Stimulated activated memory B cell treated with anti-CD40 and anti-IgM and Interleukin-4, amounts not matched to agents 10 μg/mL and 1 μg/mL and 100 μg/mL, for 72 hours (primary cell): ENCODE measurements at regions not wholly inside any gene's neighbourhood (a gene's known extent, or its start where the extent isn't known, plus 50 kb on each side); places are given as distances from the start of the nearest gene placed in this dataset.

Experiments
- ATAC-seq: fragments of 150-1000 bp; cut with Tn5 transposase; 2 replicates; pipeline ENCODE4 v1.10.0; 2021
- H3K27ac Mint-ChIP-seq: one replicate; pipeline ENCODE4 v1.8.0; 2022; ENCODE audit warnings: mild to moderate bottlenecking, mixed read lengths
- H3K27me3 Mint-ChIP-seq: one replicate; pipeline ENCODE4 v1.8.0; 2022; ENCODE audit warnings: mixed read lengths
- H3K36me3 Mint-ChIP-seq: one replicate; pipeline ENCODE4 v1.8.0; 2022; ENCODE audit warnings: mixed read lengths
- H3K4me1 Mint-ChIP-seq: one replicate; pipeline ENCODE4 v1.8.0; 2022; ENCODE audit warnings: mixed read lengths
- H3K4me3 Mint-ChIP-seq: one replicate; pipeline ENCODE4 v1.8.0; 2022; ENCODE audit warnings: mild to moderate bottlenecking, moderate library complexity, mixed read lengths
- H3K9me3 Mint-ChIP-seq: one replicate; pipeline ENCODE4 v1.8.0; 2022; ENCODE audit warnings: mixed read lengths

GRCh38 chr21:38721958-38722357, 83.8 kb upstream of the ETS2 start:
- Mint-ChIP-seq H3K27me3 (peaks cover 11% of the 10 kb centered on the region), H3K36me3 (no peaks in the 10 kb centered on the region), H3K4me3 (no peak overlapping the region), H3K27ac (no peak overlapping the region), H3K4me1 (no peaks in the 10 kb centered on the region), H3K9me3 (peaks cover 14% of the 10 kb centered on the region)
- ATAC-seq, result no peak

GRCh38 chr21:38725196-38726157, 80.3 kb upstream of the ETS2 start:
- no peaks in the 10 kb centered on the region for H3K4me1 Mint-ChIP-seq
- no peak overlapping the region for H3K27ac Mint-ChIP-seq
- no peak for ATAC-seq
- H3K27me3 Mint-ChIP-seq, result peaks cover 11% of the 10 kb centered on the region
- H3K9me3 Mint-ChIP-seq, result peaks cover 17% of the 10 kb centered on the region
- H3K36me3 Mint-ChIP-seq, result no peaks in the 10 kb centered on the region
- no peak overlapping the region for H3K4me3 Mint-ChIP-seq

GRCh38 chr21:38726482-38726881, 79.2 kb upstream of the ETS2 start:
- Mint-ChIP-seq H3K4me3 (no peak overlapping the region), H3K27ac (no peak overlapping the region), H3K27me3 (peaks cover 11% of the 10 kb centered on the region), H3K9me3 (peaks cover 17% of the 10 kb centered on the region), H3K4me1 (no peaks in the 10 kb centered on the region), H3K36me3 (no peaks in the 10 kb centered on the region)
- no peak for ATAC-seq

- Mint-ChIP-seq H3K36me3 (no peaks in the 10 kb centered on the region), H3K27ac (no peak overlapping the region), H3K4me1 (peaks cover 6% of the 10 kb centered on the region), H3K27me3 (peaks cover 16% of the 10 kb centered on the region), H3K9me3 (peaks cover 17% of the 10 kb centered on the region), H3K4me3 (no peak overlapping the region)
- ATAC-seq, result no peak
Measured at GRCh38 chr21:38729291-38729690, 76.4 kb upstream of the ETS2 start.

- H3K27me3 Mint-ChIP-seq, result peaks cover 20% of the 10 kb centered on the region
- peaks cover 12% of the 10 kb centered on the region for H3K9me3 Mint-ChIP-seq
- H3K27ac Mint-ChIP-seq, result no peak overlapping the region
- no peak for ATAC-seq
- H3K4me1 Mint-ChIP-seq, result peaks cover 9% of the 10 kb centered on the region
- H3K36me3 Mint-ChIP-seq, result no peaks in the 10 kb centered on the region
- H3K4me3 Mint-ChIP-seq, result no peak overlapping the region
Measured at GRCh38 chr21:38729754-38730379, 75.9 kb upstream of the ETS2 start.

GRCh38 chr21:38733972-38734546, 71.7 kb upstream of the ETS2 start:
- Mint-ChIP-seq H3K4me1 (peaks cover 9% of the 10 kb centered on the region), H3K9me3 (no peaks in the 10 kb centered on the region), H3K4me3 (peak overlapping the region; percentile 47), H3K36me3 (no peaks in the 10 kb centered on the region), H3K27ac (no peak overlapping the region), H3K27me3 (peaks cover 35% of the 10 kb centered on the region)
- ATAC-seq, result peak; percentile 48

GRCh38 chr21:38734646-38735365, 70.9 kb upstream of the ETS2 start:
- no peak for ATAC-seq
- no peaks in the 10 kb centered on the region for H3K9me3 Mint-ChIP-seq
- H3K4me1 Mint-ChIP-seq, result peaks cover 9% of the 10 kb centered on the region
- no peak overlapping the region for H3K27ac Mint-ChIP-seq
- H3K27me3 Mint-ChIP-seq, result peaks cover 35% of the 10 kb centered on the region
- no peak overlapping the region for H3K4me3 Mint-ChIP-seq
- no peaks in the 10 kb centered on the region for H3K36me3 Mint-ChIP-seq

GRCh38 chr21:38735626-38736206, 70.0 kb upstream of the ETS2 start:
- Mint-ChIP-seq H3K4me1 (peaks cover 9% of the 10 kb centered on the region), H3K27ac (no peak overlapping the region), H3K36me3 (no peaks in the 10 kb centered on the region), H3K27me3 (peaks cover 35% of the 10 kb centered on the region), H3K4me3 (no peak overlapping the region), H3K9me3 (no peaks in the 10 kb centered on the region)
- no peak for ATAC-seq

GRCh38 chr21:38740090-38740489, 65.6 kb upstream of the ETS2 start:
- peaks cover 24% of the 10 kb centered on the region for H3K27me3 Mint-ChIP-seq
- no peaks in the 10 kb centered on the region for H3K9me3 Mint-ChIP-seq
- ATAC-seq, result no peak
- H3K27ac Mint-ChIP-seq, result no peak overlapping the region
- H3K36me3 Mint-ChIP-seq, result no peaks in the 10 kb centered on the region
- H3K4me3 Mint-ChIP-seq, result no peak overlapping the region
- H3K4me1 Mint-ChIP-seq, result peaks cover 7% of the 10 kb centered on the region

GRCh38 chr21:38741092-38741949, 64.4 kb upstream of the ETS2 start:
- H3K36me3 Mint-ChIP-seq, result no peaks in the 10 kb centered on the region
- peaks cover 12% of the 10 kb centered on the region for H3K27me3 Mint-ChIP-seq
- H3K4me1 Mint-ChIP-seq, result peaks cover 7% of the 10 kb centered on the region
- no peak overlapping the region for H3K4me3 Mint-ChIP-seq
- no peak for ATAC-seq
- no peak overlapping the region for H3K27ac Mint-ChIP-seq
- H3K9me3 Mint-ChIP-seq, result no peaks in the 10 kb centered on the region

GRCh38 chr21:38741950-38742256, 63.8 kb upstream of the ETS2 start:
- peaks cover 16% of the 10 kb centered on the region for H3K27me3 Mint-ChIP-seq
- H3K4me1 Mint-ChIP-seq, result peaks cover 7% of the 10 kb centered on the region
- no peak for ATAC-seq
- H3K9me3 Mint-ChIP-seq, result peaks cover 3% of the 10 kb centered on the region
- no peak overlapping the region for H3K27ac Mint-ChIP-seq
- H3K4me3 Mint-ChIP-seq, result no peak overlapping the region
- H3K36me3 Mint-ChIP-seq, result no peaks in the 10 kb centered on the region

GRCh38 chr21:38742580-38743260, 63.0 kb upstream of the ETS2 start:
- peaks cover 25% of the 10 kb centered on the region for H3K27me3 Mint-ChIP-seq
- H3K36me3 Mint-ChIP-seq, result no peaks in the 10 kb centered on the region
- H3K4me3 Mint-ChIP-seq, result no peak overlapping the region
- no peak overlapping the region for H3K27ac Mint-ChIP-seq
- H3K4me1 Mint-ChIP-seq, result peaks cover 7% of the 10 kb centered on the region
- peaks cover 3% of the 10 kb centered on the region for H3K9me3 Mint-ChIP-seq
- ATAC-seq, result no peak

GRCh38 chr21:38743772-38744529, 61.8 kb upstream of the ETS2 start:
- Mint-ChIP-seq H3K36me3 (no peaks in the 10 kb centered on the region), H3K9me3 (peaks cover 3% of the 10 kb centered on the region), H3K4me1 (peaks cover 7% of the 10 kb centered on the region), H3K27ac (no peak overlapping the region), H3K4me3 (no peak overlapping the region), H3K27me3 (peaks cover 34% of the 10 kb centered on the region)
- ATAC-seq, result no peak
